ENCODE measurements at regions not wholly inside any gene's neighbourhood (a gene's known extent, or its start where the extent isn't known, plus 50 kb on each side); places are given as distances from the start of the nearest gene placed in this dataset.

DNA sequence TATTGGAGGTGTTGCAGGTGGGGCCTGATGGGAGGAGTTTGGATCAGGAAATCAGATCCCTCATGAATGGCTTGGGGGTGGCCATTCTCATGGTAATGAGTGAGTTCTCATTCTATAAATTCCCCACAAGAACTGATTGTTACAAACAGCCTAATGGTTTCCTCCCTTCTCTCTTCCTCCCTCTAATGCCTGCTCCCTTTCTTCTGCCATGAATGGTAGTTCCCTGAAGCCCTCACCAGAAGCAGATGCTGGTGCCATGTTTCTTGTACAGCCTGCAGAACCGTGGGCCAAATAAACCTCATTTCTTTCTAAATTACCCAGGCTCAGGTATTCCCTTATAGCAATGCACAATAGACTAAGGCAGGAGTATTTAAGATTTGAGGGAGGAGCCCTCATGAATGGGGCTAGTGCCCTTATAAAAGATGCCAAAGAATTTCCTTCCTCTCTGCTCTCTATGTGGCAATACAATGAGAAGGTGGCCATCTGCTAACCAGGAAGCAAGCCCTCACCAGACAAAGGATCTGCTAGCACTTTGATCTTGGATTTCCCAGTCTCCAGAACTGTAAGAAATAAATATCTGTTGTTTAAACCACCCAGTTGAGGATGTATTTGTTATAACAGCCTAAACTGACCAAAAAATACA, 251.8 kb downstream of the ZEB2 start:
- TF ChIP-seq, protein P1, sequence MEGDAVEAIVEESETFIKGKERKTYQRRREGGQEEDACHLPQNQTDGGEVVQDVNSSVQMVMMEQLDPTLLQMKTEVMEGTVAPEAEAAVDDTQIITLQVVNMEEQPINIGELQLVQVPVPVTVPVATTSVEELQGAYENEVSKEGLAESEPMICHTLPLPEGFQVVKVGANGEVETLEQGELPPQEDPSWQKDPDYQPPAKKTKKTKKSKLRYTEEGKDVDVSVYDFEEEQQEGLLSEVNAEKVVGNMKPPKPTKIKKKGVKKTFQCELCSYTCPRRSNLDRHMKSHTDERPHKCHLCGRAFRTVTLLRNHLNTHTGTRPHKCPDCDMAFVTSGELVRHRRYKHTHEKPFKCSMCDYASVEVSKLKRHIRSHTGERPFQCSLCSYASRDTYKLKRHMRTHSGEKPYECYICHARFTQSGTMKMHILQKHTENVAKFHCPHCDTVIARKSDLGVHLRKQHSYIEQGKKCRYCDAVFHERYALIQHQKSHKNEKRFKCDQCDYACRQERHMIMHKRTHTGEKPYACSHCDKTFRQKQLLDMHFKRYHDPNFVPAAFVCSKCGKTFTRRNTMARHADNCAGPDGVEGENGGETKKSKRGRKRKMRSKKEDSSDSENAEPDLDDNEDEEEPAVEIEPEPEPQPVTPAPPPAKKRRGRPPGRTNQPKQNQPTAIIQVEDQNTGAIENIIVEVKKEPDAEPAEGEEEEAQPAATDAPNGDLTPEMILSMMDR (conservative IDR thresholded peaks at IDR 0.05; ENCODE audit: low read depth, low read length) = no peak
- TF ChIP-seq EZH2 (IDR thresholded peaks at IDR 0.05; ENCODE audit: borderline replicate concordance, low read depth, low read length, poor library complexity, severe bottlenecking) = no peak
